ENCODE measurements at regions not wholly inside any gene's neighbourhood (a gene's known extent, or its start where the extent isn't known, plus 50 kb on each side); places are given as distances from the start of the nearest gene placed in this dataset.
"Not testable (repeated sequence)": the region's sequence is repeated elsewhere in the genome, so short reads cannot be mapped to it uniquely, and the experiment has no call there.

GRCh38 chr1:196088541-196088940 is 519.7 kb downstream of the KCNT2 start:
- no peak for DNase-seq

GRCh38 chr1:196078691-196079090 is 529.5 kb downstream of the KCNT2 start:
- DNase-seq = no peak

GRCh38 chr1:196075621-196076020 is 532.6 kb downstream of the KCNT2 start:
- DNase-seq = no peak

- no peak for DNase-seq
Measured at GRCh38 chr1:196074182-196074581, 534.1 kb downstream of the KCNT2 start.

- DNase-seq = no peak
Measured at GRCh38 chr1:196071447-196071846, 536.8 kb downstream of the KCNT2 start.

- DNase-seq = no peak
Measured at GRCh38 chr1:196070940-196071339, 537.3 kb downstream of the KCNT2 start.

GRCh38 chr1:196063952-196064351 is 544.3 kb downstream of the KCNT2 start:
- no peak for DNase-seq

- DNase-seq = no peak
Measured at GRCh38 chr1:196063294-196063693, 544.9 kb downstream of the KCNT2 start.

GRCh38 chr1:196060539-196060938 is 547.7 kb downstream of the KCNT2 start:
- no peak for DNase-seq

GRCh38 chr1:196059210-196059609 is 549.0 kb downstream of the KCNT2 start:
- no peak for DNase-seq

- no peak for DNase-seq
Measured at GRCh38 chr1:196056966-196057365, 551.3 kb downstream of the KCNT2 start.

- DNase-seq = no peak
Measured at GRCh38 chr1:196049407-196049806, 558.8 kb downstream of the KCNT2 start.

GRCh38 chr1:196043268-196043667 is 565.0 kb downstream of the KCNT2 start:
- DNase-seq = no peak

GRCh38 chr1:196034080-196034706 is 574.0 kb downstream of the KCNT2 start:
- DNase-seq = no peak

- DNase-seq = not testable (repeated sequence)
Measured at GRCh38 chr1:196031387-196031786, 576.9 kb downstream of the KCNT2 start.

- no peak for DNase-seq
Measured at GRCh38 chr1:196030455-196030854, 577.8 kb downstream of the KCNT2 start.

GRCh38 chr1:196029410-196029809 is 578.8 kb downstream of the KCNT2 start:
- no peak for DNase-seq

GRCh38 chr1:196027127-196027526 is 581.1 kb downstream of the KCNT2 start:
- no peak for DNase-seq

GRCh38 chr1:196021174-196021573 is 587.1 kb downstream of the KCNT2 start:
- DNase-seq = not testable (repeated sequence)

- no peak for DNase-seq
Measured at GRCh38 chr1:196009362-196009761, 598.9 kb downstream of the KCNT2 start.

- DNase-seq = no peak
Measured at GRCh38 chr1:196007763-196008162, 600.5 kb downstream of the KCNT2 start.

- no peak for DNase-seq
Measured at GRCh38 chr1:196005426-196005825, 602.8 kb downstream of the KCNT2 start.

- not testable (repeated sequence) for DNase-seq
Measured at GRCh38 chr1:196004388-196004787, 603.9 kb downstream of the KCNT2 start.

- no peak for DNase-seq
Measured at GRCh38 chr1:196002906-196003305, 605.3 kb downstream of the KCNT2 start.

- not testable (repeated sequence) for DNase-seq
Measured at GRCh38 chr1:196002296-196002695, 605.9 kb downstream of the KCNT2 start.
